ENCODE measurements at regions not wholly inside any gene's neighbourhood (a gene's known extent, or its start where the extent isn't known, plus 50 kb on each side); places are given as distances from the start of the nearest gene placed in this dataset.

DNA sequence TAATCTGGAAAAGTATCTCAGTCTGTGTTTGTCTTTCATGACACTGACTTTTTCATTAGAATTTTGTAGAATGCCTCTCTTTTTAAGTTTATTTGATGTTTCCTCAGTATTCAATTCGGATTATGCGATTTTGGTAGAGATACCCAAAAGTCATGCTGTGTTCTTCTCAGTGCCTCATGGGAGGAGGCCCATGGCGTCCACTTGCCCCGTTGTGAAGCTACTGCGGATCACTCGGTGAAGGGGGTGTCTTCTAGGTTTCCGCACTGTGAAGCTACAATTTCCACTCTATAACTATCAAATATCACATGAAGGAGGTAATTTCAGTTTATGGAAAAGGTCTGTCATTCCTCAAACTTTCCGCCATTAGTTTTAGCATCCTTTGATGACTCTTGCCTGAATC is 794.0 kb downstream of the TBC1D22A start:
- no peak for DNase-seq

DNA sequence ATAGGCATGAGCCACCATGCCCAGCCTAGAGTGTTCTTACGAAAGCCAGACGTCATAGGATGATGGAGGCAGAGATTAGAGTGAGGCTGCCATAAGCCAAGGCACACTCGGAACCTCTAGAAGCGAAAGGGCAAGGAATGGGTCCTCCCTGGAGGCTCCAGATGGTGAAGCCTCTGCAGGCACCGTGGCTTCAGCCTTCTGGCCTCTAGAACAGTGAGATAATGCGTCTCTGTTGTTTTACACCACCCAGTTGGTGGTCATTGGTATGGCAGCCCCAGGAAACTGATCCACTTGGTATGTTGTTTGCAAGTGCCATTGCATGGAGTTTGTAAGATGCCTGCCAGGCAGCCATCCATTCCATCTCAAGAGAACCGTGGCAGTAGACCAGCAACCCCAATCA is 791.0 kb downstream of the TBC1D22A start:
- DNase-seq: no peak

DNA sequence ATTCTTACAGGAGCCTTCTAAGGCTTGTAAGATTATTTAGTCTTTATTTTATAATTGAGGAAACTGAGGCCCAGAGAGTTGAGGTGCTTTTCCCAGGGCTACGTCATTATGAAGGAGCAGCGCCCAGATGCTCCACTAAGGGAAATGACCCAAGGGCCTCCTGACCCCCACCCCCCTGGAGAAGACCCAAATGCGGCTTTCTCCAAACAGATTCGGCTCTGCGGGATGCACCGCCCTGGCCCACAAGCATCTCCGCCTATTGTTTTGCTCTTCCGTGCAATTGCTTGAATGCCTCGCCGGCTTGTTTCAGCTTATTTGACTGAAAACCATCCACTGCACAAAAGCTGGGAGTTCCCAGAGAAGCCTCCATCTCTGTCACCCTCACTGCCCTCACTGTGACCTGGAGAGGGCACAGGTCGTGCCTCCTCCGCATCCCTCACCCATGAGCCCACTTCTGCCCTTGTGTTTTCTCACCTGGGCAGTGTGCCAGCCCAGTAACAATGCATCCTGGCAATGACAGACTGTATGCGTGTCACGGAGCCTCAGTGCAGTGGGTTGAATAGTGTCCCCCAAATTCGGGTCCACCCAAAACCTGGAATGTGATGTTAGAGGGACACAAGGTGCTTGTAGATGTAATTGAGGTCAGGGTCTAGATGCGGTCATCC is 790.2 kb downstream of the TBC1D22A start:
- no peak for DNase-seq

DNA sequence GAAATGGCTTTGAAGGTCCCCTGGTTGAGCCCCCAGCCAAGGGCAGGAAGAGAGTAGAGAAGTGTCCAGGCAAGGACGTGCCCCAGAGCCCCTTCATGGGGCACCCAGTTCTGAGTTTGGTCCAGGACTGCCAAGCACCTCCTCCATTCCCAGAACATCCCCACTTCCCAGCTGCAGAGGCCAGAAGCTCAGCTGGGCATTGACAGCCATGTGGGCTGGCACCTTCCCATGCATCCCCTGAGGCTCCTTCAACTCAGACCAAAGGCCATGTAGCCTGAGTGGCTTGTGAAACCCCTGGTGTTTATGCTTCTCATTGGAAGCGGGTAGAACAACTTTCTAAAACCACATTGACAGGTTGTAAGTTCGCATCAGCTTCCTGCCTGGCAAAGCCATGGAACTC is 789.6 kb downstream of the TBC1D22A start:
- no peak for DNase-seq

DNA sequence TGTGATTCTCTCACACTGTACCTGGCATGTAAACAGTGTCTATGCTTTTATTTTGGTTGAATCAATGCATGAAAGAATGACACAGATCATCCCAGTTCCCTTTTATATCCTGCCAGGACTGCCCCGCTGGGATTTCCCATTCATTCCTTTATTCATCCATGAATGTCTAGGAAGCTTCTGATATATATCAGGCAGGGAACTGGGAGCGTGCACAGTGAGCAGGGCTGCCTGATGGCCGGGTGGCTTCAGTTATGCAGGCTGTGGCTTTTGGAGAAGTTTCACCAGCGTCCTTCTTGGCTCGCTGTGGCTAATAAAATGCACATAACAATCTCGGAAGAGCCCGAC is 789.0 kb downstream of the TBC1D22A start:
- no peak for DNase-seq

DNA sequence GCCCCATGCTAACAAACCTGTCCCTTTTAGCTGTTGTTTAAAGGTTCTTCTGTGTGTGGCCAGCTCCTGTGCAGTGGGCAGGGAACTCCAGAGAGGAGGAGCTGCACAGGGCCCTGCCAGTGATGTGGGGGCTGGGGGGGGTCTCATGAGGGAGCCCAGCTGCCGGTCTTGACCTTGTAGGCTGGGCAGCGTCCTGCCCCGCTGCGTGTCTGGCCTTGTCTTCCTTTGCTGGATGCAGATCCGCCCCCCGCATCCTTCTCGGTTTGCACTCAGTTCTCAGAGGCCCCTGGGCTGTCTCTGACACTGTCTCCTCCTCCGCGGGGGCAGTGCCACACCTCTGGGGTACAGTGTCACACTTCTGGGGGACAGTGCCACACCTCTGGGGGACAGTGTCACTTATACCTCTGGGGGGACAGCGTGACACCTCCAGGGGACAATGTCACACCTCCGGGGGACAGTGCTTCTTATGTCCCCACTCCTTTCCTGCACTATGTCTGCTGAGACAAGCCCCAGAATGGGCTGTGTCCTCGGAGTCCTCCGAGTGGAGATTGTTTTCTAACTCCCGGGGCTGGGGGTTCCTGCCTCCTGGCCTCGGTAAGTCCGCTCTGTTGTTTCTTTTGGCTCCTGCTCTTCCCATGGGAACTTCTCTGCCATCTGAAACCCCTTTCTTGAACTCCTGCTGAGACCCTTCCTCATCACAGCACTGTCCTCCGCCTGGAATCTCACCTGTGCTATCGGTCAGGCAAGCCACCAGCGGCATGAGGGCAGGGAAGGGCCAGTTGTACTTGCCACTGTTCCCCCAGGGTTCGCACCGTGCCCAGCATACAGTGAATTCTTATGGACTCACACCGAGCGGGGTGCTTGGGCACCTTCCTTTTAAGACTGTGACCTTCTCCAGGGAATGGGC is 788.3 kb downstream of the TBC1D22A start:
- no peak for DNase-seq

DNA sequence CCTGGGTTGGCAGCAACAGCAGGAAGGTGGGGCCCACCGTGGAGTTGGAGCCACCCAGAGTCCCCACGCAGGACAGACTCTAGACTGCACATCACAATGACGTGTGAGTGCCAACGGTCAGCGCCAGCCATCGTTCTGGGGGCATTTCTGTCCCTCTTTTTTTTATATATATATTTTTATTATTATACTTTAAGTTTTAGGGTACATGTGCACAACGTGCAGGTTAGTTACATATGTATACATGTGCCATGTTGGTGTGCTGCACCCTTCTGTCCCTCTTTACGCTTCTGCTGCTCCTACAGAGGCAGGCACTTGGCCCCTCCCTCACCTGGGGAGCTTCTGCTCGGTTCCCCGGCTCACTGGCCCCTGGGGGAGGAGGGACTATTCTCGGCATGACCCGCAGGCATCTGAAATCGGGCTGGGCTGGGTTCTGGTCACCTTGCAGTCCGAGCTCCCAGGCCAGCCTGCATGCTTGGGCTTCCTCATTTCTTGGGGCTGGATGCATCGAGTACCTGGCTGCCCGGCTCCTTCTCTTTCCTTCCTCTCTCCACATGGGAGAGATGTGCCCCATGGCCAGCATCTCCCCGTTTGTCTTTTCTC is 787.4 kb downstream of the TBC1D22A start:
- no peak for DNase-seq

DNA sequence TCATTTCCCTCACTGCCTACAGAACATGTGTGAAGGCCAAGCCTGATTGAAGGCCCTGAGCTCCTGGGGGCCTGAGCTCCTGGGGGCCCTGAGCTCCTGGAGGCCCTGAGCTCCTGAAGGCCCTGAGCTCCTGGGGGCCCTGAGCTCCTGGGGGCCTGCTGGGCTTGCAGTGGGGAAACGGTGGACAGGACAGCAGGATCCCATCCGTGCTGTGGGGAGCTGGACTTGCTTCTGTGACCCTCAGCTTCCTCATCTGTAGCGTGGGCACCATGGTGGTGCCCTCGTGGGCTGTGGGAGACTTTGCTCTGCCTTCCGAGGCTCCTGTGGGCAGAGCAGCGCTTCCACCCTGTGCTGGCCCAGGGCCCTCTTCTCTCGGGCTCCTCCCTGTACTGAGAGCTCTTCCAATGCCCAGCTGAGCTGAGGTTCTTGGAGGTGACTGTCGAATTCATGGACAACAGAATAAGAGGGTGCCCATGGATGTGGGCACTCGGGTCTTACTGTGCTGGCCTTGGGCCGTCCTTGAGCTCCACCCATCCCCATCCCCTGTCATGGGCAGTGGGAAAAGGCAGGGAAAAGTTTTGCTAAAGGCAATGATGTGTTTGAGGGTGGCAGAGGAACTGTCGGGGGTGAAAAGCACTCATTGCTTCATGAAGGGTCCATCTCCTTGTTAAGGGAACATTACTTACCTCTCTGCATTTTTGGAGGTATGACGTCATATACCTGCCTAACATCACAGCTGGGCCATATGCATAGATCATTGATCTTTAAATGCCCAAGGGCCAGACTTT is 786.7 kb downstream of the TBC1D22A start:
- no peak for DNase-seq

DNA sequence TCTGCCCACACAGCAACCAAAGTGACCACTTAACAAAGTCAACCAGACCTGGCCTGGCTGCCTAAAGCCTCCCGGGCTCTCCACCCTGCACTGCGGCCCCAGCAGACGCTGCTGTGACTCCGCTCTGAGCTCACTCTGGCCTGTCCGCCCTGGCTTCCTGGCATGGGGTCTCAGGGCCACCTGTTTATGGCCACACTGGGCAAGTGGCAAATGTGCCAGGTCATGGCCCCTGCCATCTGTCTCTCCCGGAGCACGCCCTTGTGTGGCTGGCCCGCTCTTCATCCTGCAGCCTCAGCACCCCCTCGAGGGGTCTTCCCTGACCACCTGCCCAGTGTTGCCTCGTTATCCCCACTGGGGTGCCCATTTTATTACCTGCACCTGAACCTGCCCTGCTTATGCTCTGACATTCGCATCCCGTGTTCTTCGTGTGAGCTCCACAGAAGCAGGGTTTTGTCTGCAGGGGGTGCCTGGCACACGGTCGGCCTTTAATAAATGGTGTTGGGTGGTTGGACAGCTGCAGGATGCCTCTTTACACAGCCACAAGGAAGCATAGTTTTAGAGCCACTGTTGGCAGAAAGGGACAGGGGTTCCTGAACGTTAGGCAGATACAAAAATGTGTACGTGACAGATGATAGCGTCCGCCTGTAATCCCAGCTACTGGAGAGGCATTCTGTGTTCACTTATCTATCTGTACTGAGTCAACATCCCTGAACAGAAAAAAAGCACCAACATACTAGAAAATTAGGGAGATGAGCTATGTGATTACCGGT is 785.6 kb downstream of the TBC1D22A start:
- no peak for DNase-seq

DNA sequence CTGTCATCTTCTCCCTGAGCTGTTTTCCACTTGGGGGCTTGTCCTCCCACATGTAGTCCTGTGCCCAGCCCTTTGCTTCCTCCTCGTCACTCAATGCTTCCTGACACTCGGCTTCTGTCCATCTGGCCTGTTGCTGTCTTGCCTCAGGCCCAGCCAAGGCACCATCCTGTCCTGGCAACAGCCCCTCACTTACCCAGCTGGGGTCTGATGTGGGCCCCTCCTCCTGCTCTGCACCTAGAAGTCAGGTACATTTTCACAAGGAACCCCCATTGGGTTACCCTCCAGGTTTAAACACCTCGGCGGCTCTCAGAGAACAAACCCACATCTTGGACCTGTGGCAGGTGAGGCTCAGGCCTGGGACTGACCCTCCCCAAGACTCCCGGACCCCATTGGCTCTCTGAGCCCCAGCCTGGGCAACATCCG is 784.8 kb downstream of the TBC1D22A start:
- DNase-seq: no peak

DNA sequence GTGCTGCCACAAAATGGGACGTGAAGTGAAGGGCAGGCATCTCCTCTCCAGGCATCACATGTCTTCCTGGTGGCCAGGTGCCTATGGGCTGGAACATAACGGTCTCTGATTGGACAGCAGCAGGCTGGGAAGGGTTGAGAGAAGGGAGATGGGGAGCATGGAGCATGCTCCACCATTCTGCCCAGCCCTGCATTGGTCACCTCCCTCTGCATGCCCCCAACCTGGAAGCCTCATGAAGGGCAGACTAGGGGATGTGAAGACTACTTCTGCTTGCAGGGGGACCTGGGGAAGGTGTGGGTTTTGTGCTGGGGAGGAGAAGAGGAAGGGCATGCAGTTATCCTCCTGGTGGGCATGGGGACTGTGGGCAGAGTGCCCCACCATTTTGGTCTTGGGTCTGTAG is 782.2 kb downstream of the TBC1D22A start:
- no peak for DNase-seq

DNA sequence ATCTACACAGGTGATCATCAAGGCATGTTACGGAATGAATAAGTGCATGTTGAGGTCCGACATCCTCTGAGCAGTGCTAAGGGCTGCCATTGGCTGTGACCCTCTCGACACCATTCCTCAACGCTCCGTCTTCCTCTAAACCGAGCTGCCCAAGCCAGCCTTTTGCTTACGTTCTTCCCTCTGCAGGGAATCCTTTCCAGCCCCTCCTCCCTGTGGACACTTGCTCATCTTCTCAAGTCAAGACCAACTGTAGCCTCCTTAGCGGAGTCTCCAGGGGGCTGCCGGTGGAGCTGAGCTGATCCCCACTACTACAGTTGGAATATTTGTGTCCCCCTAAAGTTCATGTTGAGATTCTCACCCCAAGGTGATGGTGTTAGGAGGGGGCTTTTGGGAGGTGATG is 781.0 kb downstream of the TBC1D22A start:
- no peak for DNase-seq

DNA sequence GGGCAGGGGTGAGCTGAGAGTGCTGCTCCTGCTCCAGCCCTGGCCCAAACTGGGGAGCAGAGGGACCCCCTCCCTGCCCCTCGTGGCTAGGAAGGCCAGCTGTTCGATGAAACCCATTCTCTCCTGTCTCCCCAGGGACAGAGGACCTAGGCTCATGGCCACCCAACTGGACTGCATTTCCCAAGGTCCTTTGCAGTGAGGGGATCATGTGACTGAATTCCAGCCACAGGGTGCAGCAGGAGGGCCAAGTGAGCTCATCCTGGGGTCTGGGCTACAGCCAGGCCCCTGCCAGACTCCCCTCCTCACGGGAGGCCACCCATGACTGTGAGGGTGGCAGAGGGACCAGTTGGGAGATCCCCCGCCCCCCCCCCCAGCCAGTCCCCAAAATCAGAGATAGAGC is 777.6 kb downstream of the TBC1D22A start:
- no peak for DNase-seq

DNA sequence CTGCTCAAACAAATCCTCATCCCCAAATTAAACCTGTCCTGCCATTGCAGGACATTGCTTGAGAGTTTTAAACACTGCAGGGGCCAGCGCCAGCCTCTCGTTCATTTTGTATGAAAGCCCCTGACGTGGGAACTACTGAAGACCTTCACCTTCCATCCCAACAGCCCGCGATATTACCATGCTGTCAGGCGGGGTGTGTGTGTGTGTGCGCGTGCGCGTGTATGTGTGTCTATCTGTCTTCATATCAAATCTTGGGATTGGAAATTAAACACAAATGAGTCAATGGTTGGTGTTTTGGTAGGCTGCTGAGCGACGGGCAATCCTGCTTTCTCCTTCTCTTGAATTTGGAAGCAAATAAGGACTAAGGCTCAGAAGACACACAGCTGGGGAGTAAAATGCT is 776.9 kb downstream of the TBC1D22A start:
- DNase-seq: no peak

DNA sequence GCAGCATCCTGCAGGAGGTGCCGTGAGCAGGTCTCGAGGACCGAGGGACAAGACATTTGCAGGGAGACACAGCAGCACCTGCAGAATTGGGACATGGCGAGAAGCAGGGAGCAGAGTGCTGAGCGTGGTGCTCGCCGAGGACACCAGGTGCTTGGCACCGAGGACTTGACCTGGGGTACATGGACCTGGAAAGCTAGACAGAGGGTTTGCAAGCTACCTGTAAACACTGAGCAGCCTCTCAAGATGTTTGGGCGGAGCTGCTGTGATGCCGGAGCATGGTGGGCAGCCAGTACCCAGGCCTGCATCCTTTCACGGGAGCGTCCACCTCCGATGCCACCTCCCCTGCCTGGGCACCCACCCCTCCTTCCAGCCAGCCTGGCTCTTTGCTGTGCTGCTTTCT is 773.2 kb downstream of the TBC1D22A start:
- DNase-seq: no peak

DNA sequence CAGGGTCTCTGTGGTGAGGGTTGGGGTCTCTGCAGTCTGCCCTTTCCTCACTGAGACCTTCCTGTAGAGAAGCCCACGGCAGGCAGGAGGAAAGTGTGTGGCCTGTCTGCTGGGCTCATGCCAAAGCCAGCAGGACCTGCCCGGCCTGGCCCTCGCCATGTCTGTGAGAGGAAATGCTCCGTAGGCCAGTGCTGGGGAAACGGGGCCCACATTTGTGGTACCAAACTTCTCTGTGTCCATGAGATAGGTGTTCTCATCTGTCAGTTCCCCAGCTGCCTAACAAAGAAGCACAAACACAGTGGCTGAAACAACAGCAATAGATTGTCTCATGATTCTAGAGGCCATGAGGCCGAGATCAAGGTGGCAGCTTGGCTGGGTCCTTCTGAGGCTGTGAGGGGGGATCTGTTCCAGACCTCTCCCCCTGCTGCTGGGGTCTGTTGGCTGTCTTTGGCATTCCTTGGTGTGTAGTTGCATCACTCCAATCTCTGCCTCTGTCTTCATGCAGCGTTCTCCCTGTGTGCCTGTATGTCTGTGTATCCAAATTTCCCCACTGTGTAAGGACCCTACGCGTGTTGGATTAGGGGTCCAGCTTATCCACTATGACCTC is 772.5 kb downstream of the TBC1D22A start:
- no peak for DNase-seq

DNA sequence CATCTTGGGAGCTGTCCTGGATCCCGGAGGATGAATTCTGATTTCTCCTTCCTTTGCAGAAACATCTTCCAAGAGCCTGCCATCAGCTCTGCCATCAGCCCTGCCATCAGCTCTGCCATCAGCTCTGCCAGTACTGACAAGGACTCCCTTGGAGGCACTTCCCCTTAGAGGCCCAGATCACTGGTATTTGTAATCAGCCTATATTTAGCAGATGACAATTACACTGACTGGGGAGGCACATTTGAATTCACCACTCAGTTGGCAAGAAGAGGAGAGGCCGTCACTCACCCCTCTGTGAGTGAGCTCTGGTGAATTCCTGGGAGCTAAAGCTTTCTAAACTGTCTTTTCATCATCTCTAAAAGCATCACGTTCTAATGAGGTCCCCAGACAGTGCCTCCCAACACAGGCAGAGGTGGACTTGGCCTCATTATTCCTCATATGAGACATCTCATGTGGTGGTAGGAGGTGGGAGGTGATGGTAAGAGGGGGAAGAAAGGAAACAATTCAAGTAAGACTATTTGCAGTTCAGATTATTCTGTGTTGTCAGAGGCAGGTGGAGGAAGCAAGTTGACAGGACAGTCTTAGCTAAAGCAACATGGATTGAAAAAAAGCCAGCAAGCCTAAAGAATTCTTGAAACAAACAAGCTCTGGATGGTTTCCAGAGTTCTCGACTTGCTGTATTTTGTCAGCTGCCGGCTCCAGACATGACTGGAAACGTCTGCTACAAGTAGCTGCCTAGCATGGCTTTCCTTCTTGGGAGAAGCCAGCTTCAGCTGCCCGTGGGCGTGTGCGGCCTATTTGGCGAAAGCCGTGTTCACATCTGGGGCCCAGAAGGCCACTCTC is 771.7 kb downstream of the TBC1D22A start:
- no peak for DNase-seq

DNA sequence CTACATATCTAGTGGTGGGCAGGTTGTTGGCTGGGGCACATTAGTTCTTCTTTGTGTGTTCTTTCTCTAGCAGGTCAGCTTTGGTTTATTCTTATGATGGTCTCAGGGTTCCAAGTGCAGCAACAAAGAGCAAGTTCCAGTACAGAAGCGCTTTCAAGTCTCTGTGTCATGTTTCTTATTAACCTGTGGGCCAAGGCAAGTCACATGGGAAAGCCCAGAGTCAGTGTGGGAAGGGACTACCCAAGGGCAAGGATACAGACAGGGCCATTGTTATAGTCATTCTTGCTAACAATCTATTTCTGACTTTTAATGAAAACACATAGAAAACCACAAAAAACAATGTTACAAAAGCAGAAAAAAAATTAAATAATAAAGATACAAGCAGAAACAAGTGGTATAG is 754.6 kb downstream of the TBC1D22A start:
- DNase-seq: no peak

DNA sequence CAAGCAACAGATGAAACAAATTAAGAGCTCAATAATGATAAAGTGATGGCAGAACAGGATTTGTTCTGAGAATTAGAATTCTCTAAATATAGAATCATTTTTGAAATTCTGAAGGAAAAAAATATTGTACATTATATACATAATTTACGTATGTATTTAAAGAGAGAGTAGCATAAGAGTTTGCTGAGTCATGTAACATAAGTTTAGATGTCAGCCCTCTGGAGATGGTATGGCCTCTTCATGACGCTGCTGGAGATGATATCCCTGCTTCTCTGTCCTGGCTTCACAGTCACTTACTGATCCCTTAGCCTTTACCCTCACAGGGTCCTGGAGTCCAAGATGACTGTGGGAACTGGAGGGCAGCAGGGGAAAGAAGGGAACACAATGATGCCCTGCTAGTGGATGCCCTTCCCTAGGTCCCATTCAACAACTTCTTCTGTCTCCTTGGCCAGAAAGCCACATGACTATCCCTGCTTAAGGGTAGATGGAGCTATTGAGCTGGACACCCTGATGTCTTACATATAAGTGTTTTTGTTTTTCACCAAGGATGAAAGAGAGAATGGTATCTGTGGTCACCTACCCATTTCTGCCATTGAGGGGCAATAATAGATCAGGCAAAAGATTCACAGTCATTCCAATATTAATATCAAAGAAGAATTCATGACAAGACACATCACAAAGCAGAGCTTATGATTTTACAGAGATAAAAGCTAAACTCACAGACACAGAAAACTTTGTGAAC is 753.1 kb downstream of the TBC1D22A start:
- DNase-seq: peak; percentile 1

DNA sequence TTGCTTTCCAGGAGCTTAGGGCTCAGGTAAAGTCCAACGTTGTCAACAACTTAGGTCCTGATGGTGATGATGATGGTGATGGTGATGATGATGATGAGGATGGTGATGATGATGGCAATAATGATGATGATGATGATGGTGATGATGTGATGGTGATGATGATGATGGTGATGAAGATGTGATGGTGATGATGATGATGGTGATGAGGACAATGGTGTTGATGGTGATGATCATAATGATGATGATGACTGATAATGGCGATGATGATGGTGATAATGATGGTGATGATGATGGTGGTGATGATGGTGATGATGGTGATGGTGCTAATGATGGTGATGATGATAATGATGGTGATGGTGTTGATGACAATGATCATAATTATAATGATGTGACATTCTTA is 750.2 kb downstream of the TBC1D22A start:
- DNase-seq: no peak
